ENCODE measurements at regions not wholly inside any gene's neighbourhood (a gene's known extent, or its start where the extent isn't known, plus 50 kb on each side); places are given as distances from the start of the nearest gene placed in this dataset.

DNA sequence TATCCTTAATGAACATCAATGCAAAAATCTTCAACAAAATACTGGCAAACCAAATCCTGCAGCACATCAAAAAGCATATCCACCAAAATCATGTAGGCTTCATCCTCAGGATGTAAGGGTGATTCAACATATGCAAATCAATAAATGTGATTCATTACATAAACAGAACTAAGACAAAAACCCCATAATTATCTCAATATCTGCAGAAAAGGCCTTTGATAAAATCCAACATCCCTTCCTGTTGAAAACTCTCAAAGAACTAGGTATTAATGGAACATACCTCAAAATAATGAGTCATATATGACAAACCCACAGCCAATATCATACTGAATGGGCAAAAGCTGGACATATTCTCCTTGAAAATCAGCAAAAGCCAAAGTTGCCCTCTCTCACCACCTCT is 54.6 kb upstream of the DEPDC1 start:
- DNase-seq = no peak

DNA sequence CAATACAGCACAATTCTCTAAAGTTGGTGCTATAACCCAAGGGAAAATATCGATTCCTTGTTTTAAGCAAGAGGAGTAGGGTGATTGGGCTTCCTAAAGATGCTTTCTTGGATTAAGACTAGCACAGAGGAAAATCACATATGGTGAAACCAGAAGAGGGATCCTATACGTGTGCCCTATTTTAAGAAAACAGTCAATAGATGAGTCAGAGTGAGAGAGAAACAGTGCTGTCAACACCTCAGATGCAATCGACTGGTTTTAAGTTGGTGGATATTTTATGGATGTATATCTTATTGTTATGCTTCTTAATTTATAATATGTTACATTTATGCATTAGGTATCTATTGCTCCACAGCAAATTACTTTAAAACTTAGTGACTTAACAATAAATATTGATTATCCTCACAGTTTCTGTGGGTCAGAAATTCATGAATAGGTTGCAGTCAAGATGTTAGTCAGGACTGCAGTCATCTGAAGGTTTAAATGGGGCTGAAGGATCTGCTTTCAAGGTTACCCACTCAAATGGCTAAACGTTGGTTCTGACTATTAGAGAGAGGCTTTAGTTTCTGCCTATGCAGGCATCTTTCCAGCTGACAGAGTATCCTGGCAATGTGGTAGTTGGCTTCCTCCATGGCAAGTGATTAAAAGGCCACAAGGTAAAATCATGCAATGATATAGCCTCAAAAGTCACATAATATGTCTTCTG is 61.6 kb upstream of the DEPDC1 start:
- no peak for DNase-seq

DNA sequence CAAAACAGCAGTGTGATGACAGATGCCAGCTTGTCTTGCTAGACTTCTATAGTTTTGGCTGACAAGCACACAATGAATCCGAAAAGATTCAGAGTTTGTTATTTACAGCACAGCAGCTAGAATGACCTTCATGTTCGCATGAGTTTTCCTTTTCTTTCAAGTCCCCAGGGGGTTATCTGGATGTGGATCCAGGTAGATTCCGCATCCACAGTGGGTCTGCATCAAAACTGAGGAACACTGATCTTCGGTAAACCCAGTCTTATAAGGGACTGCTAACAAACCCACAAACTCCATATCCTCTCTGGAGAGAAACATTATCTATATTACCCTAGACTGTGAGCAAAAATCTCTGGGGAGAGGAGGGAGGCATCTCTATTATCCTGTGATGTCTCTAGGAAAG is 69.0 kb upstream of the DEPDC1 start:
- no peak for DNase-seq

DNA sequence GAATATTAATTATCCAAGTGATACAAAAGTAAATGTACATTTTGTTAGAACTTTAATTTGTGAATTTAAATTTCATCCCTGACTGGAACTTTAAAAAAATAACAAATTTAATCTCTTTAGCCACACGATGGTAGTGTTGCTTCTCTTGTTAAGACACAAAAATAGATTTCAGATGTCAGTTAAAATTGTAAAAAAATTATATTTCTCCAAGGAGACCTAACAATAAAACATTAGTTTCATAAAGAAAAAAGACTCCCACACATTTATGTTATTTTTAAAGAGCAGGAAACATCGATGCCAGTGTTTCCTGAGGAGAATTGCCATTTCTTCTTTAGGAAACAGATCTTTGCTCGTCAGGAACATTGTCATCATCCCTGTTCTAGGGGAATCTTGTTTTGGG is 74.0 kb upstream of the DEPDC1 start:
- DNase-seq = peak; percentile 5

DNA sequence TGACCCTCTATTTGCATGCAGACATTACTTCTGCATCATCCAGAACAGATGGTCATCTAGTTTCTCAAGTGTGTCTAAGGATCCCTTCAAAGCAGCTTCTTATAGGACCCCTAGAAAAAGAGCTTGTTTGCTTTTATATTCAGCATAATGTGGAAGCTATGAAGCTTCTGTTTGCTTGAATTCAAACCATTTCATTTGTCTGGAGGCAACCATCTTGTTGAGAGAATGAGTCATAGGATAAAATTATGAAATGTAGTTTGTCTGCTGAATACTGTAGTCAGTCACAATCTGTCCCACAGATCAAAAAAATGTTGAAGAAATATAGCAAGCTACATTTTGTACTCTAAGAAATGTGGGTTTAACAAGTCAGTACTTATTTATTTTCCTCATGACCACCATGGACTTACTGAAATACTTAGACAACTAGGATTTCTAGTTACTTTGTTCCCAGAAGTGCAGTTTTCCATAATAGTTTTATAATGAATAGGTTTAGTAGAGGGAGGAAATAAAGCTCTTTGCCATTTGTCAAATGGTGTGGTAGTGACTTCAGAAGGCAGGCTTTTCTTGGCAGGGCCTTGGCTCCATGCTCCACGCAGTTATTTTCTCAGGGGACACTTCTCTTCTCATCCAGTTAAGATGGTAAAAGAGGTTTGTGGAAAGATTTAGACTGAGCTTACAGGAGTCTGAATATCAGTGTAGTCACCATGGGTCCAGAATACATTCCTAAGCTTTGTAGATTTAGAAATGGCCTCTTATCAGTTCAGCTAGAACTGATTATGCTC is 74.8 kb upstream of the DEPDC1 start:
- DNase-seq = peak; percentile 8

DNA sequence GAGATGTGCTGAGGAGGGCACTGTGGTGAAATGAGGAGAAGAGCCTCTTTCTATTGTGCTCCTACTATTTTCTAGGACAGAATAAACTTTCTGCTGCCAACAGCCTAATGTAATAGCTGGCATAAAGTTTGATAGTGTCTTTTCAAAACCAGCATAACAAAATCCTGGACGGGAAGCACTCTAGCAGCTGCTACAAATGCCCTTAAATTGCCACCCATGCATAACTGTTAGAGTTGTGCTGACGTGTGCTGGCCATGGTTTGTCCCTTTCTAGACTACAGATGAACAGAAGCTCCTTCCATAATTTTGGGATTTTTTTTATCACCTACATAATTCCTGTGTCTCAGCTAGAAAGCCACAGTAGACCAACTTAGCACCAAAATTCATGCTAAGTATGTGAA is 88.5 kb upstream of the DEPDC1 start:
- peak; percentile 9 for DNase-seq

DNA sequence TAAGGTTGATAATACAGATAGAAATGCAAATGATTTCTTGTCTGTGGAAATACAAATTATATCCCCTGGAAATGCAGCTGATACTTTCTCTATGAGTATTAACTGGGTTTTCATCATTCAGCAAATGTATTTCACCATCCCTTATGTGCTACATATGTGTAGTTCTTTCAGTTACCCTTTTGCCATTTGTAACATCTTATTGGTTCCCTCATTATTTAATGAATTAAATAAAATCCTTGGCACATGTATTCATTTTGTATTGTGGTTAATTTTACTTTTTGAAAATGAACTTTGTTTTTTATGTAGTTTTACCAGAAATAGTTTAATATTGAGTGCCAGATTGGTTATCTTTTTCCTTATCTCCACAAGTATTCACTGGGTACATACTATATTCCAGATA is 89.9 kb upstream of the DEPDC1 start:
- no peak for DNase-seq

DNA sequence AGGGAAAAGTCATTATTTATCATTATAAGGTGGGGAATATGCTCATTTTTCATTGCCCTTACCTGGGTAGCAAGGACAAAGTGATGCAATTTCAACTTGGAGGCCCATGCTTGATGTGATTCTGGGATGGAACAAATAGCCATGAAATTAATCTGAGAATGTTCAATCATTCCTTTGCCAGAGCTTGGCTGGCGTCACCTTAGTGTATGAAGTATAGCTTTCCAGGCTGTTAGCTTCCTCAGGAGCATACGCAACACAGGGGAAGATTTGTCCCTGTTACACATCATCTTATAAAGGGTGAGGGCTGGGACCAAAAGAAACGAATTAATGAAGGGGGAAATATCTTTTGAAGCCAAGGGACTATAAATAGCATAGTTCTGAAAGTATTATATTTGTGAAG is 91.4 kb upstream of the DEPDC1 start:
- DNase-seq = no peak

DNA sequence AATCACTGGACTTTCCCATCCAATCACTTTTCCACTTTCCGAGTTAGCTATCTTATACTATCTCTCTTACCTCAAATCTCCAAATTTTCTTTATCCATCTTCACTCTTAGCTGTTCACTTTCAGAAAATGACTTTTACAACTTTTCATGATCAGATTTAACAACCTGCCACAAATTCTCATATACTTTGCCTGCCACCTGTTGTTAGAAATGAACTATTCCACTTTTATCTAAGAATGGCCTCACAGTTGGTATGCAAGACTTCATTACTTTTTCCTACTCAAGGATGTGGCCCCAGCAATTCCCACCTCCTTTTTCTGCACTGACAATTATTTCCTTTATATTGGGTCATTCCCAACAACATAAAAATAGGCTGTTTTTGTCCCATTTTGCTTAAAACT is 93.6 kb upstream of the DEPDC1 start:
- DNase-seq = no peak

DNA sequence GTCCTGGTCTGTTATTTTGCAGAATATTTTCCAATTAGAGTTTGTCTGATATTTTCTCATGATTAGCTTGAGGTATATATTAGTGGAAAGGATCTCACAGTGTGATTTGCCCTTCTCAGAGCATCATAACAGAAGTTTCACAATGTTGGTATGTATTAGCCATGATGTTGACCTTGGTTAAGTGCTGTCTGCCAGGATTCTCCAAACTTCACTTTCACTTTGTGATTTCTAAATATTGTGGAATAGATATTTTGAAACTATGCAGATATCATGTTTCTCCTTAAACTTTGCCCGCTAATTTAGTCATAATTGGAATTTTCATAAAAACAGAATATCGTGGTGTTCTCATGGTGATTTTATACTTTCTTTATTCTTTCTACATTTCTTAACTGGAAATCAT is 98.0 kb upstream of the DEPDC1 start:
- no peak for DNase-seq

DNA sequence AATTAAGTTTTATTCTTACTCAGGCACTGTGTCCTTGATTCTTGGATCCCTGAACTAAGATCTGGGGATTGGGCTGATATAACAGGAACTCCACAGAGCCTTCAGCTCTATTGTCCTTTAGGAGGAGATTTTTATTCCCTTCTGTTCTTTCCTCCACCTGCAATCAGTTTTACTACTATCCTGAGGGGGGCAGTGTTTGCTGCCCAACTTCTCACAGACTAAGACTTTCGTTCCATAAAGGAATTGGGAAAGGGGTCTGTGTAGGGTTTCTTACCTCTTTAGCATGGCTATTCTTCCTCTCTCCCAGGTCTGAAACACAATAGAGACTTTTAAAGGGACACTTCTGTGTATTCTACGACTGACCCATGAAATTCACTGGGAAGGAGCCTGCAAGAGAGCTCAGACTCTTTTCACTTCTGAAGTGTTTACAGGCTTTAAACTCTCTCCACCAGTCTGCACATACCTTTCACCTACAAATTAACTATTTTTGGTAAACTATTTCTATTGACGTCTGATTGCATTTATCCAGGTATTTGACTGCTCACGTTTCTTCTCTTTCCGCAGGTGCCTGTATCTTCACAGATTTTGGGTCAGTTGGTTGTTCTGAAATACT is 103.3 kb upstream of the DEPDC1 start:
- peak; percentile 19 for DNase-seq

DNA sequence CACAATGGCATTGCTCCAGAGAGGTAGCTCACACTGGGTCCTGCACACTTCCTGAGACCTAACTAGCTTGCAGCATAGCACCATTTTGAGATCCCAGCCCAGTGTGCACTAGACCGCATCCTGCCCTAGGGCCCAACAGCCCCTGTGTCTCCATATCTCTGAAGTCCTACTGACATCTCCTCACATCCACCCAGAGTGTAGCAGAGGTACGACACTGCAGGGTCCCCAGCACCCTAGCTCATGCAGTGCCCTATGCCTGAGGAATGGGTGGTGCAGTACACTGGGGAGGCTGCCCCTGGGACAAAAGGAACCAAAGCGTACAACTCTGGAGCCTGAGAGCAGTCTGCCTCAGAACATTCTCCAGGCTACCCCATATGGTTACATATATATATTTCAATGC is 111.4 kb upstream of the DEPDC1 start:
- no peak for DNase-seq

DNA sequence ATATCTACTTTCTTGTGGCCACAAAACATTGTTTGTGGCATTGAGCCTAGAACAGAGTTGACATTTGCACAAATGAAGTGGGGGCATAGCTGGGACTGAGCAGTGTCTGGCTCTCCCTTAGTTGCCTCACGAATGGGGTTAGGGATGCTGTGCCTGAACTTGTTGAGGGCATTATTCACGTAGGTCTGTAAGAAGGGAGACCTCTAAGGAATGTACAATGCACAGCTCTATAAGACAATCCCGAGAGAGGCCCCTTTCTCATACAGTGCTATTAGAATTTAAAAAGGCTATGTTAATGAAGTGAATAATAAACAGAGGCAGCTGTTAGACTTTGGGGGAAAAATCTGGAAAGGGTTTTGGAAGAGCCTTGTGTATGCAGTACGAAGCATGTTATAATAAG is 118.4 kb upstream of the DEPDC1 start:
- DNase-seq = no peak

DNA sequence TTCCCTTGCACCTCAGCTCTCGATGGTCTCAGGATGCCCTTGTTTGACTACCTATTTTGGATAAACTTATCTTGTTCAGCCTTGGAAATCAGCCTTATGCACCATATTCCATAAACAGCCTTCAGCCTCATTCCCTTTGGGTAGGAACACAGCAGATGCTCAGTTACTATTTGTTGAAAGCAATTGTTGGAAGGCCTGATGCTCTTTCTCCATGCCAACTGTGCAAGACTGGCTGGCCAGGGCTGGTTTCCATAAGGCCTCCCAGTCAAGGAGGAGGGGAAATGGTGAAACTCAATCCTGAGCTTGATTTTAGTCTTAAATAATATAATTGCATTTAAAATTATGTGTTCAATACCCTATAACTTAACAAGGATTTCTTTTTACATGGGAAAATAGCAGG is 121.1 kb upstream of the DEPDC1 start:
- DNase-seq = no peak

DNA sequence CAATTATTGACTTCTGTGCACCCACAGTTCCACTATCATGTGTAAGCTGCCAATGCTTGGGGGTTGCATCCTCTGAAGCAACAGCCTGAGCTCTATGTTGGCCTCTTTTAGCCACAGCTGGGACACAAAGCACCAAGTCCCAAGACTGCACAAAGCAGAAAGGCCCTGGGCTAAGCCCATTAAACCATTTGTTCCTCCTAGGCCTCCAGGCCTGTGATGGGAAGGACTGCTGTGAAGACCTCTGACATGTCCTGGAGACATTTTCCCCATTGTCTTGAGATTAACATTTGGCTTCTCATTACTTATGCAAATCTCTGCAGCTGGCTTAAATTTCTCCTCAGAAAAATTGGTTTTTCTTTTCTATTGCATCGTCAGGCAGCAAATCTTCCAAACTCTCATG is 123.7 kb upstream of the DEPDC1 start:
- no peak for DNase-seq

DNA sequence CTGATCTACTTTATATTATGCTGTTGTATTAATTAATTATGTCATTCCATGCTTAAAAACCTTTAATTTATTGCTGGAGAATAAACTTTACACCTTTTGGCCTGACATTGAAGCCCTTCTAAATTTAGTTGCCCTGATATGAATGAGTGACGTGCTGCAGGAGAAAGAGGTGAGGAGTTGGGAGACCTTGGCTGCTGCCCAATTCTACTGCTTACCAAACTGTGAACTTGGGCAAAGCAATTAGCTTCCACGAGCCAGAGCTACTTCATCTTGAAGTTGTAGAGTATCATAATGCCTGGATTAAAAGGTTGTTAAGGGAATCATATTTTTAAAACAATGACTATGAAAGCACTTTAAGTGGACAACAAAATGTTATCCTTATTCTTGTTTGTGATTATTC is 126.8 kb upstream of the DEPDC1 start:
- no peak for DNase-seq

DNA sequence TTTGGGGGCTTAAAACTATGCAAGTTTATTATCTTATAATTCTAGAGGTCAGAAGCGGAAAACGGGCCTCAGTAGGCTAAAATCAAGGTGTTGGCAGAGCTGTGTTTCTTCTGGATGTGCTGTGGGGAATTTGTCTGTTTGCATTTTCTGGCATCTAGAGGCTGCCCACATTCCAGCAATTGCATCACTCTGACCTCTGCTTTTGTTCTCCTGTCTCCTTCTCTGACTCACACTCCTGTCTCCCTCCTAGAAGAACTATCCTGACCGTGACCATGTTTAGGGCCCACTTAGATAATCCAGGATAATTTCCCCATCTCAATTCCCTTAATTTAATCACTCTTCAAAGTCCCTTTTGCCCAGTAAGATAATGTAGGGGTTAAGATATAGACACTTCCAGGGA is 127.4 kb upstream of the DEPDC1 start:
- DNase-seq = no peak

DNA sequence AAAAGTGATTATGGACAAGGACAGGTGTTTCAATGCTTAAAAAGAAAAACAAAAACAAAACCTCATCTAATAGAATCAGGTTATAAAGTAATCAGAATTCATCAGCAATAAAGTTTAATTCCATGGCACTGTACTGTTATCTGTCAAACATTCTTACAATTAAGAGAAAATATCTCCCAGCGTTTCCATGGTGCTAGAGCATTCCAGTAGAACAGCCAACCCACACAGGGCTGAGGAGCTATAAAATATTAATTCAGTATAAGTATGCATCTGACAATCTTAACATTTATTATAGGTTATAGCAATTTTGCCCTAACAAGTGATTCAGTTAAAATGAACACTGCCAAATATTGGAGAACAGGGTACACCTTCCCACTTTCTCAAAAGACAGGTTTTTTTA is 128.7 kb upstream of the DEPDC1 start:
- no peak for DNase-seq

DNA sequence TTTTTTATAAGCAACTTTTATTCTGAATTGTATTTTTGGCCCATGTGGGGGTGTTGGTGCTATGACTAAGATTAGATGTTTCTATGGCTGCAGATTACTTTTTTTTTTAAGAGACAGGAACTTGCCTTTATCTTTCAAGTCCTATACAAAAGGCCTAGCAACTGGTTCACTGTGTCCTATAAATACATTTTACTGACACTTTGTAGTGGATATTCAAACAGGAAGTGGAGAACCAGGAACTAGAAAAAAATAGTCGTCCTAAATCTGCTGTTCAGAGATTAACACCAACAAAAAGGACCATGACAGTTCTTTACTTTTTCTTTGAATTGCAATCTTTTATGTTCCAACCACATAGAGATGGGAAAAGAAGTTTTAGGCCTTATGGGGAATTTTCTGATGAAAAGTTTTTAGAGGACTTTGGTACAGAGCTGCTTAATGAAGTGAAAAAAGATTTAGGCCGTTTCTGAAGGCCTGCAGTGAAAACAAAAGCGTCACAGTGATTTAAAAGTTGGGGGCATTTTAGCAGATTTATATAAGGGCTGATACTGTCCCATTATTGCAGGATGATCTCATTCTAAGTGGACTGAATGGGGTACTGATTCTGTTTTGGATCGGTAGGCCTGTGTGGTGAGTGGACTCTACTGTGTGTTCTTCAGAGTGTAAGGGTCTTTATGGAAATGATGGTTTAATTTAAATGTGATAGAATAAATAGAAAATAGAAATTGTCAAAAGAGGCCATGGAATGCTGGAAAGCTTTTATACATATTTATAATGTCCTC is 136.4 kb upstream of the DEPDC1 start:
- DNase-seq = no peak

DNA sequence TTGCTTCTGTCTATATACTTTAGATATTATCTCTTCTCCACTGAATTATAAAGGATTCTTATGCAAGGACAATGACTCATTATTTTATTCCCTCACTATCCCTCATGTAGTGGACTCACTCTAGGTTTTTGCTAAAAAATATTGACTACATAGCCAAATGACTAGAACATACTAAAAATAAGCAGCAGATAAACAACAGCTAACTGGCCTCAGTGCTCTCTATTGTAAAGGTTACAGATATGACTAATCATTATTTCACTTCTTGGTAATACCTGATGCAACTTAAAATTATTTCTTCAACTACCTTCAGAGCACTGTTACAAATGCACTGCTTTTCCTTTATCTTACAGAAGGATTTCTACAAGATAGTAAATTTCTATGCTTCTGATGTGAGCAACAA is 147.6 kb upstream of the DEPDC1 start:
- DNase-seq = no peak

DNA sequence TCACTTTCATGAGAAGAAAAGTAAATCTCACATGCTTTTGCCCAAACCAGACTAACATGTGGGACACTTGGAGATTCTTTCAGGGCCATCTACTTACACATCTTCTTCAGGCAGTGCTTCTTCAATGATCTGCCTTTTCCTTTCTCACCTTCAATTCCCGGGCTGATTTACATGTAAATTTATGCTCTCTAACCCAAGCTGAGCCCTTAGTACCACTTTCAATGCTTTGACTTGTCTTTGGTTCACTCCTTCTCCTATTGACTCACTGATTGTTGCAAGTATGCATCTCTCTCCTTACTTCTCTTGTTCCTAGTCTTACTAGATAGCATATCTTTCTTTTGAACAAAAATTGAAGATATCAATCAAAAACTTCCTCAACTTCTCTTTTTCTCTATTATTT is 154.2 kb upstream of the DEPDC1 start:
- DNase-seq = no peak

DNA sequence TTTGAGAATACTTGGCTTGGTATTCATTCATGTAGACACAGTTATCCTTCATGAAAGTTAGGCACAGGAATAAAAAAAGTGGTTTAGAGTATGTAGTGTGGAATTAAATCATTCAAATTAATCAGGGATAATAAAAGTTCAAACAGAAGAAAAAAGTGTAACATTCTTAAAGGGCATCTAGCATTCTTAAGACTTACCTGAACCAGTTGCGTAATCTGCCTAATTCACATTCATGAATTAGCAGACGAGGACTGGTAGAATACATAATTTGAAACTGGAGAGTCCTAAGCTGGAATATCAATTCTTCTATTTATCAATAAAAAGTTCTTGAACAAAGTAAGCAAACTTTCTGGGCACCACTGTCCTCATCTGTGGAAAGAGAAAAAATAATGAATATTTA is 157.0 kb upstream of the DEPDC1 start:
- no peak for DNase-seq

DNA sequence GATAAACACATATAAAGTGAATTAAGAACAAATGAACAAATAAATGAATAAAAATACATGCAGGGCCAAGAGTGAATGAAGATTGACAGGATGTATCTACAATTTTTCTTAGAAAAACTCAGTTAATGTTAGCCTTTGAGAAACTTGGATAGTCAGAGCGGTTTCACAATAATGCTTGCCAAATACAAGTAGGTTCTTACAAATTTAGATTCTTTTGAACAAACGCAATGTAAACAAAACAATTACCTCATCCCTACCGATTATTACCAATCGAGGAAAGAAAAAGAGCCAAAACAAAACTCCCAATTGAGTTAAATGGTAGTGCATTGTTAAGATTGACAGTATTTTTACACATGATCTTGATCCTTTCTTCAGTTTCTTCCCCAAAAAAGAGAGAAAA is 176.9 kb upstream of the DEPDC1 start:
- DNase-seq = no peak

All from hindlimb muscle (tissue), 1 donor.